Inflammatory macrophage treated with lipopolysaccharide for 4 hours (primary cell): ENCODE measurements at regions not wholly inside any gene's neighbourhood (a gene's known extent, or its start where the extent isn't known, plus 50 kb on each side); places are given as distances from the start of the nearest gene placed in this dataset.
"Not testable (repeated sequence)": the region's sequence is repeated elsewhere in the genome, so short reads cannot be mapped to it uniquely, and the experiment has no call there.

Experiments used
- DNase-seq: peaks from one replicate; pipeline ENCODE4 v3.0.0-alpha.2; 2020

DNA sequence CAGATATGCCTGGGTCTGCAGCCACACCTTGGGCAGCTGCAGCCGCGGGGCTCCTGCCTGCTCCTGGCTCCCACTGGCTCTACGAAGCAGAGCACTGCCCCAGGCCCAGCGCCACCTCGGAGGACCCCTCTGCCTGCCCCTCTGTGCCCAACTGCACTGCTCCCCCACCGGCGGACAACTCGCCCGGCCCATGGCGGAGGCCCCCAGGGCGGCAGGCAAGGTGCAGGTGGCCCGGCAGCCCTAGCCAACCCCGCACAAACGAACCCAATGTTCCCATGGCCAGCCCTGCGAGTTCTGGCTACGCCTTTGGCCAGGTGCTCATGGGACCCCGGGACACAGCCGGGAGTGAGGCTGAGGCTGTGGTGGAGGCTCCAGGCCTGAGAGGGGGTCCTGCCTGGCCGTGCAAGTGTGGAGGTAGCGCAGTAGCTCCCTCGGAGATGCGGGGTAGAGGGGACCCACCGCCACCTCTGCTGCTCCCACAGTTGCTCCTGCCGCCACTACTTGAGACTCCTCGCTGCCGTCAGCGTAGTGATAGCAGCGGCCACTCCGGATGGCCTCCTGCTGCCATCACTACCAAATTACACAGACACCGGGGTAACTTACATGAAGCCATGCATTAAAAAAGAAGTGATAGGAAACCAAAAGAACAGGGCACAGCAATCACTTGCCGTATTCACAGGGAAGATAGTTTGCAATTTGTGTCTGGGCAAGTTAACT lies 97.3 kb upstream of the SP4 start:
- no peak for DNase-seq

DNA sequence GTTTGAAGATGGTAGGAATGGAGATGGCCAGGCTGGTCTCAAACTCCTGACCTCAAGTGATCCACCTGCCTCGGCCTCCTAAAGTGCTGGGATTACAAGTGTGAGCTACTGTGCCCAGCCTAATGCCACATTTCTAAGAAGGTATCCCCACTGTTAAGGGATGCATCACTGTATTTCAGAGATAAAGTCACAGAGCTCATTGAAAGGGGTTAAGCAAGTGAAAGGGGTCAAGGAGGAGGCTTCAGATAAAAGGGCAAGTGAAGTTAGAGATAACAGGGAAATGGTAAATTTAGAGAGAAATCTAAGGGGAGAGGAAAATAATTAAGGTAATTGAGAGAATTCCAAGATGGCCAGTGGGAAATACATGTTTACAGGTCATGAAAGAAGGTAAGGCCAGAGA lies 93.0 kb upstream of the SP4 start:
- DNase-seq = no peak

DNA sequence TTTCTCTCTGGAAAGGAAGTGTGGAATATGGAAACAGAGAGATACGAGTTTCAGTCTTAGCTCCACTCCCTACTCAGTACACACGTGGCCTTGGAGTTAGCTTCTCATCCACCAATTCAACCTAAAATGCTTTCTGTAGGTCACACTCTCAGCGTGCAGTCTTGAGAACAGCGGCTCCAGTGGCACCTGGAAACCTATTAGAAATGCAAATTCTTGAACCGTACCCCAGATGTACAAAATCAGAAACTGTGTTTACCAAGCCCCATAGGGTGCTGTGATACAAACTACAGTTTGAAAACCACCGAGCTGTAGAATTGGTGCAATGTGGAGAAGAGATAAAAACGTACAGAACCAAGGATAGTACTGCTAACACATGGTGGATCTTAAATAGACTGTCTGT lies 91.1 kb upstream of the SP4 start:
- DNase-seq = no peak

DNA sequence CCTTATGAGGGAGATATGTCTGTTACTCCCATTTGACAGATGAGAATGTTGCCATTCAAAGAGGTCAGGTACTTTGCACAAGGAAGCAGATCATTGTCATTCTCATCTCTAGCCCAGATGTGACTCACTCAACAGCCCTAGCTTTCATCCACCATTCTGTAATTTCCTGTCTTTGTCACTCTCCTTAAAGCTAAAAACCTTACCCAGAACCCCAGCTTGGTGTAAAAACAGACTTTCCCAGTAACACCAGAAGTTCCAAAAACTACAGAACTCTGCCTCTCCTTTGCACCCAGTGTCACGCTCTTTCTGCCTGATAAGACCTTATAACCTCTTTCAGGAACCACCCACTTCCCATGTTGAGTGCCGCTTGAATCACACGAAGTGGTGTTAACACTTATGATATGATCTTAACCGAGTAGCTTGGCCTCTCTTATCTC lies 89.1 kb upstream of the SP4 start:
- peak; percentile 53 for DNase-seq

DNA sequence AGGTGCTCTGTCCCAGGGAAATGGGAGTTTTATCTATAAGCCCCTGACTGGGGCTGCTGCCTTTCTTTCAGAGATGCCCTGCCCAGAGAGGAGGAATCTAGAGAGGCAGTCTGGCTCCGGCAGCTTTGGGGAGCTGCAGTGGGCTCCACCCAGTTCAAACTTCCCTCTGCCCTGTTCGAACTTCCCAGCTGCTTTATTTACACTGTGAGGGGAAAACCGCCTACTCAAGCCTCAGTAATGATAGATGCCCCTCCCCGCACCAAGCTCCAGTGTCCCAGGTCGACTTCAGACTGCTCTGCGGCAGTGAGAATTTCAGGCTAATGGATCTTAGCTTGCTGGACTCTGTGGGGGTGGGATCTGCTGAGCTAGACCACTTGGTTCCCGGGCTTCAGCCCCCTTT lies 83.0 kb upstream of the SP4 start:
- DNase-seq = not testable (repeated sequence)

DNA sequence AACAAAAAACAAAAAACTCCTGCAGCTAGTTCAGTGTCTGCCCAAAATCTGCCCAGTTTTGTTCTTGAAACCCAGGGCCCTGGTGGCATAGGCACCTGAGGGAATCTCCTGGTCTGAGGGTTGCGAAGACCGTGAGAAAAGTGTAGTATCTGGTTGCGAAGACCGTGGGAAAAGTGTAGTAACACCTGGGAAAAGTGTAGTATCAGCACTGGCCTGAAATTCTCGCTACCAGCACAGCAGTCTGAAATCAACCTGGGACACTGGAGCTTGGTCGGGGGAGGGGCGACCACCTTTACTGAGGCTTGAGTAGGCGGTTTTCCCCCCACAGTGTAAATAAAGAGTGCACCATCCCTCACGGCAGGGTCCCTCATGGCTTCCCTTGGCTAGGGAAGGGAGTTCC lies 82.5 kb upstream of the SP4 start:
- no peak for DNase-seq

DNA sequence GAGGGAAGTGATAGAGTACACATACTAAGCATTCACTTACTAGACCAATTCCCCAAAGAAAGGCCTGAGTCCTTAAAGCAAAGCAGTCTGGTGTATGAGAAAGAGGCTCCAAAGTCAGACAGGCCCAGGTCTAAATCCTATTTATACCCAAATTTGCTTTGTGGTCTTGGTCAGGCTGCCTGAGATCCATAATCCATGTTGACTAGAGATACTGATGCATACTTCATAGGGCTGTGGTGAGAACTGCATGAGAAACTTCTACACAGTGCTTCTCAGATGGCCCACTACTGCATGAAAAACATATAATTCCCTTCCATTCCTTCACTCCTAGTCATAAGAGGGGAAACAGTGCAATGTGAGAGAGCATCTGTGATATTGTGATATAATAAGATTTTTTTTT lies 81.6 kb upstream of the SP4 start:
- no peak for DNase-seq

DNA sequence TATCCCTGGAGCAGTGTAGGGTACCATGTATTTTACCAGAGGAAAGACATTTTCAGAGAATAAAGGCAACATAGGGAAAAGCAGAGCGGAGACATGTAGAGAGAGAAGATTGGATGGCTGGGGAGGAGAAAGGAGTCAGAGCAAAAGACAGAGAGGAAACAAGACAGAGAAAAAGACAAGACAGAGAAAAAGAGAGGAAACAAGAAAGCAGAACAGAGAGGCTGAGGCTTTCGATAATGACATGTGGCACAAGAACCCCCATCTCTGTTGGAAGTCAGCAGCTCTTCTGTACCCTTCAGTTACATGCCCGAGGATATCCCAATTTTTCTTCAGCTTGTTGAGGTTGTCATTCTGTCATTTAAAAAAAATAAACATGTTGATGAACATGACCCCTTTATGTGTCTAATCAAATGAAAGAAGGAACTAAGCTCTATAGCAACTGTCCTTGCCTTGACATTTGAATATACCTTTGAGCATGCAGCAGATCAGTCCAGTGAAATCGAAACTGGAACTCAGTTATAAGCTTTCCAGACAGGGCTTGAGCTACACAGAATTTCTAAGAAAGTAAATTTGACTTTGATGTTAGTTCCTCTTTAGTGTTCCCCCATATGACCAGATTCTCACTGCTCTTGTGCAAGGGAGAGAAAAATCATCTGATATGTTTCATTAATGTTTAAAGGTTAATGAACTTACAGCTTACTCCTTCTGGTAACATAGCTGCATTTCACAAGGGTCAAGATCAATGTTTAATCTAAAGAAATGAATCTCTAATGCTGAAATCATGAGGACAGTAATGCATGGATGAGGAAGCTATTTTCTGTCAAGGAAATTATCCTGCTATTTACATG lies 75.1 kb upstream of the SP4 start:
- DNase-seq = peak; percentile 95

DNA sequence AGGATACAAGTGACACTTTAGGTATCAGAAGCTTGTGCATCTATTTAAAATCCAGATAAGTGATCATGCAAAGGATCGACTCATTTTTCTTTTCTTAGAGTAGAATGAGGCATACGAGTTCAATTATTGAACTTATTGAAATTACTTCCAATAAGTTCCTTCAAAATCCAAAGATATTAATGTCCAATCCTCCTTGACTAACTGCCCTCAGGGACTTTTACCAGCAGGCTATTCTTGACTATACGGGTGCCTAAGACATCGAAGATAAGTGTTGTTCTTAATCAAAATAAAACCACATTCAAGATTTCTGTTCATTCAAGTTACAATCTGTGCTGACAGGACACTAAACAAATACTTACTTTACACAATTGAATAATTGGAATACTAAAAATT lies 74.5 kb upstream of the SP4 start:
- DNase-seq = no peak

DNA sequence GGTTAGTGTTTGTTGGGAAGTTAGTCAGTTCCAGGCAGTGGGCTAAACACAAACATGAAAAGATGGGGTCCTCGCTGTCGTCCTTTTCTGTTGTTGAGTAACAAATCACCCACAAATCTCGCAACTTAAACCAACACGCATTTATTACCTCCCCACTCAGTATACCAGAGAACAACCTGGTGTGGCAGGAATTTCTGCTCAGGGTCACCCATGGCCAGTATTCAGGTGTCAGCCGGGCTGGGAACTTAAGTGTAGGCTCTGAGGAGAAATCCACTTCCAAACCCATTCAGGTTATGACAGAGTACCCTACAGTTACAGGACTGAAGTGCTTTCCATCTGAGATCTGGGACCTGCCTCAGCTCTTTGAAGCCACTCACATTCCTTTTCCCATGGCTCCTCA lies 73.6 kb upstream of the SP4 start:
- DNase-seq = no peak

DNA sequence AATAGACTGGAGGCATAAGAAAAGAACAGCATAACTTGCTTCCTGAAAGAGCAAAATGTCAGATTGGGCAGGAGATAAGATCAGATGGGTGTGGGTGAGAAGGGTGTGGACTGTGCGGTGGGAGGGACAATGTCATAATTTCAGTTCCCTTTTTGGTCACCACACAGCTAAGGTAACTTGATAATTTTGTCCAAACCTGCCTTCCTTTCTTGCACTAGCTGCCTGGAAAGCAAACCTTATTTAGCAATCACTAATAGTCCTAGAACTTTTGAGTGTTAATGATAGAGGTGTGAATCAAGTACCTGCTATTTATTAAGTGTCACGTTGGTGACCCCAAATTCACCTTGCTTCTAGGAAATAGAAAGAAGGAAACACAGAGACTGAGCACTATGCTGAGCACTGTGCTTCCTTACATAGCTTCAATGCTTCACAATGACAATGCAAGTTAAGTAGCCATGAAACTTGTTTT lies 72.4 kb upstream of the SP4 start:
- DNase-seq = peak; percentile 76

DNA sequence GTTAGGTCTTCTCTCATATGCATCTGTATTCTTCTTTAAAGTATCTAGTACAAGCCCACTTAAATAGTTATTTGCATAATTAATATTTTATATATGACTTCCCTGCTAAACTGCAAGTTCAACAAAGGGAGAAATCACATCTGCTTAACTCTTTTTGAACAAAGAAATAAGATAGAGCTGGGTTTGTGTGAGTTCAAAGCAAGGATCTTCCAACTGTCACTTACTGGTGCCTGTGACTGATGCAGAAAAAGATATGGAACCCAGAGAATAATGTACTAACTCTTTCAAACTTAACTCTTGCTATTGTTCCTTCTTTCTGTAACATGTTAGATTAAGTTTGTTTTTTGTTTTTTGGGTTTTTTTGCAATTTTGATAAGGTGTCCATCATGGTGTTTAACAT lies 71.3 kb upstream of the SP4 start:
- no peak for DNase-seq

DNA sequence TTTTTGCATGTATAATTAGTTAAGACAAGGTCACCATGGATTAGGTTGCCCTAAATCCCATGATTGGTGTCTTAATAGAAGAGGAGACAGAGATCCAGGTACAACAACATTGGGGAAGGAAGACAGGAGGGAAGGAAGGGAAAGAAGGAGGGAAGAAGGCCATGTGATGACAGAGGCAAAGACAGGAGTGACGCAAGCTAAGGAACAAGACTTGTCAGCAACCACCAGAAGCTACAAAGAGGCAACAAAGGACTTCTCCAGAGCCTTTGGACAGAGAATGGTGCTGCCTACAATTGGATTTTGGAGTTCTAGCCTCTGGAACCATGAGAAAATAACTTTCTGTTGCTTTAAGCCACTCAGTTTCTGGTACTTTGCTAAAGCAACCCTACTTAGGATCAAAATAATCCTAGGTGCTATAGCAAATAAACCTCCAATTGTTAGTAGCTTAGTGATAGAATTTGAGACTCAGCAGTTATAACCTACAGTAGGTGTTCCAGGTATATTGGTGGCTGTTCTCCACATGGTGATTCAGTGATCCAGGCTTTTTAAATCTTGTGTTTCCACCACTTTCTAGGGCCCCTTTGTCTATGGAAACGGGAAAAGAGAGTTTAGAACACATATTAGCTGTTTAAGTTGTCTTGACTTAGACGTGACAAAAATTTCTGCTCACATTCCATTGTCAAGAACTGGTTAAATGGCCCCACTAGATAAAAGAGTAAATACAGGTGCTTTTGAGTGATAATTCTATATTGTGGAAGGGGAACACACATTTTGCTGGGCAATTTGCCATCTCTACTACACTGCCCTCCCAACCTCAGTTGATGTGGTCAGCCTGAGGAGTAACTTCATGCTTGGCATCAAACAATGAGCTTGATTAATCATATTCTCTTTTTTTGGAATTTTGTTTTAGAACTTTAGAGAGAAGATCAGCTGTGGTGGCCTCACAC lies 70.5 kb upstream of the SP4 start:
- peak; percentile 56 for DNase-seq

DNA sequence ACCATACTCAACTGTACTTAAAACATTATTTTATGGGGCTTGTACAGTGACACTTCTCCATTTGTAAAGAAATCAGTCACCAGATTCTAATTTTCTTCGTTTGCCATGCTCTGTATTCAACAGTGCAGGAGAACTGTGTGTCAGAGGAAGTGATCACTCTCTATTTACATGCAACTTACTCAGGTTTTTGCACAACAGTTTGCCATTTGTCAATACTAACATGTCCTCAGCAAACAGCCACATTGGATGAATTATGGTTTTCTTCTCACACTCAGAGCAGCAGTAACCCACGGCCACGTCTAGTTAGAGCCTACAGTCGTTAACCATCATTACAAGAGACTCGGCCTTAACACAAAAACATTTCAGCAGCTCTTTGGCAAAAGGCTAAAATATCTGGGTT lies 69.2 kb upstream of the SP4 start:
- peak; percentile 87 for DNase-seq

DNA sequence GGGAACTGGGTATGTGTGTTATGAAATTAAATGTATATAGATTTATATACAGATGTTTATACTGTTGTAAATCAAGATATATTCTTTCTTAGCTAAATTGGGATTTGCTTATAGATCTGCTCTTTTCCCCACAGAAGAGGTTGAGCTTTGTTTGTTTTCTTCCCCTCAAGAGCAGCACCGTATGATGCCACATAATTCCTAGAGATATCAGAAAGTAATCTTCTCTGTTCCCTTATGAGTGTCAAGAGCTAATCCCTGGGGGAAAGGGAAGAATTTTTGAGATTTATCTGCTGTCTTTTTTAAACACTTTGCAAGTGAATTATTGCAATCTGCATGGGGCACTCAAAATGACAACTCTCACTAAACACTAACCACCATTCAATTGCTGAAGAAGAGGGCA lies 68.7 kb upstream of the SP4 start:
- DNase-seq = no peak

DNA sequence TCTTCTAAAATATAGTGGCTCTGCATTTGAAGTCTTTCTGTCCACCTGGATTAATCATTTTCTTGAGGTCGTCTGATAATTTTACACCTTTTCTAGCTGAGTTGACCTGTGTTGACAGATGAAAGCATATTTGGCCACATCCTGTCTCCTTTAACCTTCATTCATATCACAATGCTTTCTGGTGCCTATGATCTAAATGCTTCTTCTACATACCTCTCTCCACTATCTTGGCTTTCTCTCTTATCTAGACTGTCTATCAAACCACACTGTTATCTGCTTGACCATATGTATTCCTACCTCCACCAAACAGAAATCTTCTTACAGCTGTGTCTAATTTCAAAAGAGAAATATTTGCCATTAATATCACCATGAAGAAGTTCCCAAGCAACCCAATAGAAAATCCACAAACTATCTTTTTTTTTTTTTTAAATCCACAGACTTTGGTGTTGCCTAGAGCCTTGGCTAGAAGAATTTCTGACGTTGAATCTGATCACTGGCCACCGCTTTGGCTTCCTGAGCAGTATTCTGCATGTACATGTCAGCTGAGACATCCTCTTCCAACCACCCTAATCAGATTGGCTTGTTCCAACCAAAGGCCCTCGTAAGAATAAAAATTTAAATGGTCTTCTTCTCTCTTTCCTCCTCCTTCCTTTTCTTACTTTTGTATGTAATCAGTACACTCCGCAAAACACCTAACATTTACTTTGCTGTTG lies 66.3 kb upstream of the SP4 start:
- no peak for DNase-seq

DNA sequence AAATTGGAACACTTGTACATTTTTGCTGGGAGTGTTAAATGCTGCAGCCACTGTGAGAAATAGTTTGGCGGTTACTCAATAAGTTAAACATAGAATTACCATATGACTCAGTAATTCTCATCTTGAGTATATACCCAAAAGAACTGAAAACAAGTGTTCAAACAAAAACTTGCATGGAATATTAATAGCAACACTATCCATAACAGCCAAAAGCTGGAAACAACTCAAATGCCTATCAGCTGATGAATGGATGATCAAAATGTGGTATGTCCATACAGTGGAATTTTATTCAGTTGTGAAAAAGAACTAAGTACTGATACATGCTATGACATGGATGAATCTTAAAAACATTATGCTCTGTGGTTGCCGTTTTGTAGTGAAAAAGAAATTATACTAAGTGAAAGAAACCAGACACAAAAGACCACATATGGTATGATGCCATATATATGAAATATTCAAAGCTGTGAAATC lies 63.0 kb upstream of the SP4 start:
- DNase-seq = peak; percentile 34

DNA sequence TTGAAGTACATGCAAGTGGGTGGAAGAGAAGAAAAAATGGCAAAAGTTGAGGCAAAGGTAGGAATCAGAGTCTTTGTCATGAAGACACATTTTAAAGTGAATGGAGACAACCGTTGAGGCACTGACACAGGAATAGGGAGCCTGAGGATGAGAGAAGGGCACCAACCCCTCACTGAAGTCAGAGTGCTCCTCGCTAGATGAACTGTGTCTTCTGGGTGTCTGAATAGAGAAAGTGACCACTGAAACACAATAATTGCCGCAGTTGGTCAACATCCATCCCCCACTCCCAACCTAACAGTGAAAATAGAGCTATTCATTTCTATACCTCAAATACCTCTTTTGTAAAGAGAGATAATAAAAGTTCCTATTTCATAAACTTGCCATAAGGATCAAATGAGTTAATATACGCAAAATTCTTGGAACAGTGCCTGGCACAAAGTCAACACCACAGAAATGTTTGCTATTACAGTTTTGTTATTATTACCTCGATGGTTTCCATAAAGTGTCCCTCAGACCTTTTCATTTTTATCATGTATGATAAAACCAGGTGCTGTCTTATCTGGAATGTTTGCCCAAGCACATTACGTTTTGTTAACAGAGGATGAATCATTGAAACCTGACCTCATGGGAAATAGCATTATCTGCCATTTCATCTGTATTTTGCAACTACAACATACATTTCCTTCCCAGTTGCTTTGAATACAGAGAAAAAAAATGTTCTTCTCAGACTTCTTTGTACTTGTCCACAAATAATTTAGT lies 61.8 kb upstream of the SP4 start:
- peak; percentile 37 for DNase-seq

DNA sequence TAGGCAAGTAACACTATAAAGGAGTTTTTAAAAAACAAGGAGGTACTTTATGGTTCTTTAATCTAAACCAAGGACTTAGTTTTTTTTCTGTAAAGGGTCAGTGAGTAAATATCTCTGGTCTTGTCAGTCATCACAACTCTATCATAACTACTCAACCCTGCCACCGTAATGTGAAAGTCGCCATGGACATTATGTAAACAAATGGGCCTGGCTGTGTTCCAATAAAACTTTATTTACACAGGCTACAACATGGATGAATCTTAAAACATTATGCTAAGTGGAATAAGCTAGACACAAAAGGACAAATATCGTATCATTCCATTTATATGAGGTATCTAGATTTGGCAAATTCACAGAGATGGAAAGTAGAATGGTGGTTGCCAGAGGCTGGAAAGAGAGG lies 60.8 kb upstream of the SP4 start:
- DNase-seq = no peak

DNA sequence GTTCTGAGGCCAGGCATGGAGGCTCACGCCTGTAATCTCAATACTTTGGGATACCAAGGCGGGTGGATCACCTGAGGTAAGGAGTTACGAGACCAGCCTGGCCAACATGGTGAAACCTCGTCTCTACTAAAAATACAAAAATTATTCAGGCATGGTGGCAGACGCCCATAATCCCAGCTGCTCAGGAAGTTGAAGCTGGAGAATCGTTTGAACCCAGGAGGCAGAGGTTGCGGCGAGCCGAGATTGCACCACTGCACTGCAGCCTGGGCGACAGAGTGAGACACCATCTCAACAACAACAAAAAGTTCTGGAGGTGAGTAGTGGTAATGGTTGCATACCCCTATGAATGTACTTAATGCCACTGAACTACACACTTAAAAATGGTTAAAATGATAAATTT lies 60.3 kb upstream of the SP4 start:
- no peak for DNase-seq

DNA sequence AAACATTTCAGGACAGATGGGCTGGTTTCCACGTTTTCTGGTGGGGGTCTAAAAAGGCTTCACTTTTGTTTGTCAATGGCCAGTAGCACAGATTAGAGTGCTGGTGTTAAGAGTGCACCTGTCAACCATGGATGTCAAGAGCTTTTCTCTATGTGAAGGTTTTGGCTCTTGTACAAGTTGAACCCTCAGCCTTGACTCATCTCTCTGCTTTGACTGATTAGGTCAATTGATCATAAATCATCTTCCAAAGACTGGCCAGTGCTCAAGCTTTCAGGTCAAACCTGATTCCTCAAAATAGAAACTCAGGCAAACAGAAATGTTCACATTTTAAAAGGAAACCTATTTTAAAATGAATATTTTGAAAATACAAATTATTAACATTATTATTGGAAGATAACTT lies 59.6 kb upstream of the SP4 start:
- no peak for DNase-seq
